Middle frontal gyrus (tissue), 1 donor: ENCODE measurements at regions not wholly inside any gene's neighbourhood (a gene's known extent, or its start where the extent isn't known, plus 50 kb on each side); places are given as distances from the start of the nearest gene placed in this dataset.
"Not testable (repeated sequence)": the region's sequence is repeated elsewhere in the genome, so short reads cannot be mapped to it uniquely, and the experiment has no call there.

ENCODE experiments used
- DNase-seq: peaks from one replicate; pipeline ENCODE4 v3.0.0-alpha.2; 2015; ENCODE audit warnings: low spot score; ENCODE audit errors: extremely low spot score

GRCh38 chr7:27457603-27458565, 204.8 kb downstream of the HIBADH start:
- DNase-seq: not testable (repeated sequence)

DNA sequence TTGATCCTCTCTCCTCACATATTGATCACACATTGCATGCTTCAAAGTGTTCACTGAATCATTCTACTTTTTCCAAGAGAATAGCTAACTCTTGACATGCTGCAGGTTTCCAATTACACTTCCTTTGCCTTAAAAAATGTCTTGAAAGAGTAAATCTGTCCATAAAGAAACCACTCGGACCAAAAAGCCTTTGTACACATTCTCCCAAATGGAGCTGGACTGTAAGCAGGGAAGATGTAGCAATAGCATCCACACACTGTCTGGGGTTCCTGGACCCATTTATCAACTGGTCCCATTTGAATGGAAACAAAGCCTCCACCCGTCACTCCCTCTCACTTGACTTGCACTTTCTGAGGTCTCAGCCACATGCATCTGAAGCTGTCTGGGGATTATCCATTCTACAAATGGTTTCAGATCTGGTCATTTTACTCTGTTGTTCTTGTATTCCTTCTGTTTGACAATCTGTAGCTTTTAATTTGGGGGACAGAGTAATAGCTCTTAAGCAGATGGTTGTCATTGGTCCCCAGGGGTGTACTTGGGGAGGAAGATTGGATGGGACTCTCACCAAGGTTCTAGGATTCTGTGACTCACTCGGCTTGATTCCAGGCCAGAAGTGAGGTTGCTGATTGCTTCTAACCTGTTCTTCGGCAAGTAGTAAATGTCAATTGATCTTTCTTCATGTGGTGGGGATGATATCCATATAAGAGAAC, 203.5 kb downstream of the HIBADH start:
- no peak for DNase-seq

- no peak for DNase-seq
Observed at GRCh38 chr7:27459731-27460053, 203.0 kb downstream of the HIBADH start.

GRCh38 chr7:27462575-27463270, 200.0 kb downstream of the HIBADH start:
- no peak for DNase-seq

DNA sequence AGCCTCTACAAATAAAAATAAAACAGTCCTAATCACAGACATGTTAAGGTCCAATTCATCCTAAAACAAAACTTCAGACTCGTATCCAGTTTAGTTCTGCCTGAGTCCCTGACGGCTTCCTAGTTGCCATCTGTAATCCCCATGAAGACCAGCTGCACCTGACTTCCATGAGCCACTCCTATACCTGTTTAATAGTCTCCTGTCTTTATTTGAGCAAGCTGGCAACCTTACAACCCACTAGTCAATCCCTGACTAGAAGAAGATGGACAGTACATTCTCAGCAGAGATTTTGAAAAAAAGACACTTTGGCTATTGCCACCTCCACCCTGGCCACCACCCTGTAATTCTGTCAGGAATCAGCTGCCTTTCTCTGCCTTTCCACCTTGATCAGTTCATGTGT, 197.7 kb downstream of the HIBADH start:
- no peak for DNase-seq

- no peak for DNase-seq
Observed at GRCh38 chr7:27466703-27467102, 196.0 kb downstream of the HIBADH start.

GRCh38 chr7:27472043-27472442, 190.6 kb downstream of the HIBADH start:
- DNase-seq: no peak
